ENCODE measurements at regions not wholly inside any gene's neighbourhood (a gene's known extent, or its start where the extent isn't known, plus 50 kb on each side); places are given as distances from the start of the nearest gene placed in this dataset.

- TF ChIP-seq CTCF (conservative IDR thresholded peaks at IDR 0.05; ENCODE audit: low read length) = no peak
- no peak for TF ChIP-seq EZH2phosphoT487 (IDR thresholded peaks at IDR 0.05; ENCODE audit: borderline replicate concordance, low read depth, low read length)
Measured at GRCh38 chr18:39611381-39612100, 2045.9 kb upstream of the CELF4 start.
